ENCODE measurements at regions not wholly inside any gene's neighbourhood (a gene's known extent, or its start where the extent isn't known, plus 50 kb on each side); places are given as distances from the start of the nearest gene placed in this dataset.
A peak's percentile ranks its signal among the peaks of the same experiment; 100 is the strongest.

GRCh38 chr4:13968723-13969122 is 341.2 kb upstream of the BOD1L1 start (continued):
- TF ChIP-seq NFIC (IDR thresholded peaks at IDR 0.05; ENCODE audit: borderline replicate concordance) = peak; percentile 38; the same call in 1 of the 2 replicates
- TF ChIP-seq ELF1 (IDR thresholded peaks at IDR 0.05) = no peak
- TF ChIP-seq CTCF (IDR thresholded peaks at IDR 0.05) = peak; percentile 22
- TF ChIP-seq, protein P1, sequence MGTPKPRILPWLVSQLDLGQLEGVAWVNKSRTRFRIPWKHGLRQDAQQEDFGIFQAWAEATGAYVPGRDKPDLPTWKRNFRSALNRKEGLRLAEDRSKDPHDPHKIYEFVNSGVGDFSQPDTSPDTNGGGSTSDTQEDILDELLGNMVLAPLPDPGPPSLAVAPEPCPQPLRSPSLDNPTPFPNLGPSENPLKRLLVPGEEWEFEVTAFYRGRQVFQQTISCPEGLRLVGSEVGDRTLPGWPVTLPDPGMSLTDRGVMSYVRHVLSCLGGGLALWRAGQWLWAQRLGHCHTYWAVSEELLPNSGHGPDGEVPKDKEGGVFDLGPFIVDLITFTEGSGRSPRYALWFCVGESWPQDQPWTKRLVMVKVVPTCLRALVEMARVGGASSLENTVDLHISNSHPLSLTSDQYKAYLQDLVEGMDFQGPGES (IDR thresholded peaks at IDR 0.05; ENCODE audit: low read depth, low read length) = no peak
- TF ChIP-seq CHD2 (IDR thresholded peaks at IDR 0.05; ENCODE audit: low read length, partially characterized antibody) = no peak
- TF ChIP-seq NRF1 (IDR thresholded peaks at IDR 0.05; ENCODE audit: low read depth, low read length) = no peak
- no peak for TF ChIP-seq GABPA (IDR thresholded peaks at IDR 0.05; ENCODE audit: low read depth)
- TF ChIP-seq GATA2 (CRISPR knock-in tag; IDR thresholded peaks at IDR 0.05) = no peak
- TF ChIP-seq RCOR1 (IDR thresholded peaks at IDR 0.05; ENCODE audit: low read length) = no peak
- TF ChIP-seq FOXJ3 (CRISPR knock-in tag; IDR thresholded peaks at IDR 0.05) = no peak
- TF ChIP-seq TAF1 (IDR thresholded peaks at IDR 0.05; ENCODE audit: borderline replicate concordance, low read depth, low read length) = no peak
- TF ChIP-seq TCF12 (IDR thresholded peaks at IDR 0.05) = peak; percentile 86
- TF ChIP-seq RAD21 (IDR thresholded peaks at IDR 0.05; ENCODE audit: low read length) = 0 out of 2 replicates have a peak, but pooled peaks have one; percentile 9
- peak; percentile 27; the same call in 1 of the 2 replicates for TF ChIP-seq POLR2AphosphoS5 (IDR thresholded peaks at IDR 0.05; ENCODE audit: low read depth, low read length)
- TF ChIP-seq YY1 (IDR thresholded peaks at IDR 0.05; ENCODE audit: low read depth) = no peak
- TF ChIP-seq, protein P2, sequence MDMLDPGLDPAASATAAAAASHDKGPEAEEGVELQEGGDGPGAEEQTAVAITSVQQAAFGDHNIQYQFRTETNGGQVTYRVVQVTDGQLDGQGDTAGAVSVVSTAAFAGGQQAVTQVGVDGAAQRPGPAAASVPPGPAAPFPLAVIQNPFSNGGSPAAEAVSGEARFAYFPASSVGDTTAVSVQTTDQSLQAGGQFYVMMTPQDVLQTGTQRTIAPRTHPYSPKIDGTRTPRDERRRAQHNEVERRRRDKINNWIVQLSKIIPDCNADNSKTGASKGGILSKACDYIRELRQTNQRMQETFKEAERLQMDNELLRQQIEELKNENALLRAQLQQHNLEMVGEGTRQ (IDR thresholded peaks at IDR 0.05; ENCODE audit: borderline replicate concordance, low read depth, low read length) = no peak
- peak; percentile 59 for TF ChIP-seq JUND (IDR thresholded peaks at IDR 0.05)
- peak; percentile 86 for TF ChIP-seq PBX3 (IDR thresholded peaks at IDR 0.05)
- TF ChIP-seq EZH2phosphoT487 (IDR thresholded peaks at IDR 0.05; ENCODE audit: borderline replicate concordance, low read depth) = no peak
- peak; percentile 20; the same call in 1 of the 2 replicates for TF ChIP-seq TEAD4 (IDR thresholded peaks at IDR 0.05; ENCODE audit: borderline replicate concordance, insufficient read depth)
- TF ChIP-seq MAX (IDR thresholded peaks at IDR 0.05; ENCODE audit: low read depth) = no peak
- TF ChIP-seq RXRA (IDR thresholded peaks at IDR 0.05; ENCODE audit: borderline replicate concordance, low read depth) = no peak

Measured in SK-N-SH (cell line).